ENCODE measurements at regions not wholly inside any gene's neighbourhood (a gene's known extent, or its start where the extent isn't known, plus 50 kb on each side); places are given as distances from the start of the nearest gene placed in this dataset.

DNA sequence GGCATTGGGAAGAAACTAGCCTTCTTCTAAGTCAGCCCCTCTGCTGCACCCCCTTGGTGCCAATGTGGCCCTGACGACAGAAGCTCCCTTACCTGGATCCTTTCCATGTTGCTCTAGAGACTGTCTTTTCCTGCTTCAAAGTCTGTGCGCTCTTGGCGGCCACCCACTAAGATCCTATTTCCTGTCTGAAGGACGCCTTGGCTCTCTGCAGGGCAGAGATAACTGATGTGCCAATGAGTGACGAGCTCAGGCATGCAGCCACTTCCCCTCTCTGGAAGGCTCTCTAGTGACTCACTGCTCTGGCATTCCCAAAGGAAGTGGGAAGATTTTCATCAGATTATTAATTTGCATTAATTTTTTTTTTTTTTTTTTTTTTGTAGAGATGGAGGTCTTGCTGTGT, 273.5 kb downstream of the CDH20 start:
- TF ChIP-seq POLR2A (IDR thresholded peaks at IDR 0.05) (no peak), POLR2AphosphoS5 (IDR thresholded peaks at IDR 0.05) (peak in 1 of 3 donors; percentile 89), EP300 (IDR thresholded peaks at IDR 0.05) (no peak)
- TF ChIP-seq, protein P1, sequence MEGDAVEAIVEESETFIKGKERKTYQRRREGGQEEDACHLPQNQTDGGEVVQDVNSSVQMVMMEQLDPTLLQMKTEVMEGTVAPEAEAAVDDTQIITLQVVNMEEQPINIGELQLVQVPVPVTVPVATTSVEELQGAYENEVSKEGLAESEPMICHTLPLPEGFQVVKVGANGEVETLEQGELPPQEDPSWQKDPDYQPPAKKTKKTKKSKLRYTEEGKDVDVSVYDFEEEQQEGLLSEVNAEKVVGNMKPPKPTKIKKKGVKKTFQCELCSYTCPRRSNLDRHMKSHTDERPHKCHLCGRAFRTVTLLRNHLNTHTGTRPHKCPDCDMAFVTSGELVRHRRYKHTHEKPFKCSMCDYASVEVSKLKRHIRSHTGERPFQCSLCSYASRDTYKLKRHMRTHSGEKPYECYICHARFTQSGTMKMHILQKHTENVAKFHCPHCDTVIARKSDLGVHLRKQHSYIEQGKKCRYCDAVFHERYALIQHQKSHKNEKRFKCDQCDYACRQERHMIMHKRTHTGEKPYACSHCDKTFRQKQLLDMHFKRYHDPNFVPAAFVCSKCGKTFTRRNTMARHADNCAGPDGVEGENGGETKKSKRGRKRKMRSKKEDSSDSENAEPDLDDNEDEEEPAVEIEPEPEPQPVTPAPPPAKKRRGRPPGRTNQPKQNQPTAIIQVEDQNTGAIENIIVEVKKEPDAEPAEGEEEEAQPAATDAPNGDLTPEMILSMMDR (IDR thresholded peaks at IDR 0.05) = no peak
